Esophagus squamous epithelium (tissue), 4 donors: ENCODE measurements at regions not wholly inside any gene's neighbourhood (a gene's known extent, or its start where the extent isn't known, plus 50 kb on each side); places are given as distances from the start of the nearest gene placed in this dataset.

Experiments used
- CTCF ChIP-seq, 6 experiments: fragments of 450-650 bp in 4 of 6; fragments of 200-600 bp in 2 of 6; sonication (generic) in 2 of 6; IDR thresholded peaks; one replicate each; pipeline ENCODE4 v1.5.1; 2016 to 2019; ENCODE audit warnings: antibody characterized with exemption in 6 of 6, mild to moderate bottlenecking in 4 of 6, moderate library complexity in 4 of 6
- POLR2A ChIP-seq, 4 donors: fragments of 450-650 bp; IDR thresholded peaks; one replicate each; pipeline ENCODE4 v1.6.1; 2017; ENCODE audit warnings: antibody characterized with exemption in 4 of 4, mild to moderate bottlenecking in 4 of 4, moderate library complexity in 3 of 4

GRCh38 chrX:66892004-66892403 is 253.1 kb upstream of the EDA2R start:
- TF ChIP-seq POLR2A (IDR thresholded peaks at IDR 0.05) (no peak), CTCF (IDR thresholded peaks at IDR 0.05) (no peak)
